ENCODE measurements at regions not wholly inside any gene's neighbourhood (a gene's known extent, or its start where the extent isn't known, plus 50 kb on each side); places are given as distances from the start of the nearest gene placed in this dataset.

GRCh38 chr10:58963723-58964124 is 212.7 kb upstream of the PHYHIPL start:
- TF ChIP-seq, protein P1, sequence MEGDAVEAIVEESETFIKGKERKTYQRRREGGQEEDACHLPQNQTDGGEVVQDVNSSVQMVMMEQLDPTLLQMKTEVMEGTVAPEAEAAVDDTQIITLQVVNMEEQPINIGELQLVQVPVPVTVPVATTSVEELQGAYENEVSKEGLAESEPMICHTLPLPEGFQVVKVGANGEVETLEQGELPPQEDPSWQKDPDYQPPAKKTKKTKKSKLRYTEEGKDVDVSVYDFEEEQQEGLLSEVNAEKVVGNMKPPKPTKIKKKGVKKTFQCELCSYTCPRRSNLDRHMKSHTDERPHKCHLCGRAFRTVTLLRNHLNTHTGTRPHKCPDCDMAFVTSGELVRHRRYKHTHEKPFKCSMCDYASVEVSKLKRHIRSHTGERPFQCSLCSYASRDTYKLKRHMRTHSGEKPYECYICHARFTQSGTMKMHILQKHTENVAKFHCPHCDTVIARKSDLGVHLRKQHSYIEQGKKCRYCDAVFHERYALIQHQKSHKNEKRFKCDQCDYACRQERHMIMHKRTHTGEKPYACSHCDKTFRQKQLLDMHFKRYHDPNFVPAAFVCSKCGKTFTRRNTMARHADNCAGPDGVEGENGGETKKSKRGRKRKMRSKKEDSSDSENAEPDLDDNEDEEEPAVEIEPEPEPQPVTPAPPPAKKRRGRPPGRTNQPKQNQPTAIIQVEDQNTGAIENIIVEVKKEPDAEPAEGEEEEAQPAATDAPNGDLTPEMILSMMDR (IDR thresholded peaks at IDR 0.05): no peak
- TF ChIP-seq POLR2AphosphoS5 (IDR thresholded peaks at IDR 0.05): no peak
- no peak for TF ChIP-seq POLR2A (IDR thresholded peaks at IDR 0.05; ENCODE audit: low read depth)
- no peak for TF ChIP-seq EP300 (IDR thresholded peaks at IDR 0.05)

All from esophagus muscularis mucosa (tissue), 4 donors.